ENCODE measurements at regions not wholly inside any gene's neighbourhood (a gene's known extent, or its start where the extent isn't known, plus 50 kb on each side); places are given as distances from the start of the nearest gene placed in this dataset.

GRCh38 chr1:183711165-183711682, 58.1 kb upstream of the APOBEC4 start:
- intact Hi-C loops (cut with DNase I), result no loop called here
- TF ChIP-seq, protein P1, sequence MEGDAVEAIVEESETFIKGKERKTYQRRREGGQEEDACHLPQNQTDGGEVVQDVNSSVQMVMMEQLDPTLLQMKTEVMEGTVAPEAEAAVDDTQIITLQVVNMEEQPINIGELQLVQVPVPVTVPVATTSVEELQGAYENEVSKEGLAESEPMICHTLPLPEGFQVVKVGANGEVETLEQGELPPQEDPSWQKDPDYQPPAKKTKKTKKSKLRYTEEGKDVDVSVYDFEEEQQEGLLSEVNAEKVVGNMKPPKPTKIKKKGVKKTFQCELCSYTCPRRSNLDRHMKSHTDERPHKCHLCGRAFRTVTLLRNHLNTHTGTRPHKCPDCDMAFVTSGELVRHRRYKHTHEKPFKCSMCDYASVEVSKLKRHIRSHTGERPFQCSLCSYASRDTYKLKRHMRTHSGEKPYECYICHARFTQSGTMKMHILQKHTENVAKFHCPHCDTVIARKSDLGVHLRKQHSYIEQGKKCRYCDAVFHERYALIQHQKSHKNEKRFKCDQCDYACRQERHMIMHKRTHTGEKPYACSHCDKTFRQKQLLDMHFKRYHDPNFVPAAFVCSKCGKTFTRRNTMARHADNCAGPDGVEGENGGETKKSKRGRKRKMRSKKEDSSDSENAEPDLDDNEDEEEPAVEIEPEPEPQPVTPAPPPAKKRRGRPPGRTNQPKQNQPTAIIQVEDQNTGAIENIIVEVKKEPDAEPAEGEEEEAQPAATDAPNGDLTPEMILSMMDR (IDR thresholded peaks at IDR 0.05), result no peak

DNA sequence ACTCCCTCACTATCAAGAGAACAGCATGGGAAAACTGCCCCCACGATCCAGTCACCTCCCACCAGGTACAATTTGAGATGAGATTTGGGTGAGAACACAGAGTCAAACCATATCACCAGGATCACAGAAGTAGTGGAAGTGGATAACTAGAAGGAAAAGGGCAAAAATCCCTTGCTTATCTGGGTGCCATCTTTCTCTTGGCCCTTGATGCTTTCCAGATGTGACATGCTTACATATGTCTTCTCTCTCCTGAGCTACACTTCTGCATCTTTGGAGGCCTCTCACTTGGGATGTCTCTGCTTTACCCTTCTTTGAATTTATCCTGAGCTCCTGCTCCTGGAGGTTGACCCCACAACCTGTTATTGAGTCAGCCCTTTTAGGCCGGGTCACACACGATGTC, 57.6 kb upstream of the APOBEC4 start:
- Histone ChIP-seq H3K27ac (no peak overlapping the region), H3K9me3 (no peaks in the 10 kb centered on the region), H3K27me3 (no peaks in the 10 kb centered on the region), H3K4me3 (no peak overlapping the region), H3K4me1 (peaks cover 10% of the 10 kb centered on the region), H3K36me3 (no peaks in the 10 kb centered on the region)
- TF ChIP-seq POLR2AphosphoS5 (IDR thresholded peaks at IDR 0.05; ENCODE audit: insufficient read depth in 1 of 2, low read depth in 1 of 2) (no peak), POLR2A (IDR thresholded peaks at IDR 0.05) (no peak)
- TF ChIP-seq, protein P1 (IDR thresholded peaks at IDR 0.05), result no peak
- intact Hi-C loops (cut with DNase I), result no loop called here
- DNase-seq (ENCODE audit: extremely low spot score in 2 of 2), result no peak

More at GRCh38 chr1:183711165-183711682, 58.1 kb upstream of the APOBEC4 start:
- Histone ChIP-seq H3K9me3 (no peaks in the 10 kb centered on the region), H3K27me3 (no peaks in the 10 kb centered on the region), H3K4me3 (no peak overlapping the region), H3K36me3 (no peaks in the 10 kb centered on the region), H3K27ac (no peak overlapping the region), H3K4me1 (peaks cover 10% of the 10 kb centered on the region)
- no peak for DNase-seq (ENCODE audit: extremely low spot score in 2 of 2)

GRCh38 chr1:183710333-183710732, 57.2 kb upstream of the APOBEC4 start:
- DNase-seq (ENCODE audit: extremely low spot score in 2 of 2), result no peak
- intact Hi-C loops (cut with DNase I), result no loop called here
- H3K9me3 ChIP-seq, result no peaks in the 10 kb centered on the region
- TF ChIP-seq POLR2A (IDR thresholded peaks at IDR 0.05), result no peak
- no peak for TF ChIP-seq POLR2AphosphoS5 (IDR thresholded peaks at IDR 0.05; ENCODE audit: insufficient read depth in 1 of 2, low read depth in 1 of 2)
- TF ChIP-seq, protein P1 (IDR thresholded peaks at IDR 0.05), result no peak
- no peak overlapping the region for H3K4me3 ChIP-seq
- no peaks in the 10 kb centered on the region for H3K36me3 ChIP-seq
- H3K4me1 ChIP-seq, result peaks cover 10% of the 10 kb centered on the region
- no peaks in the 10 kb centered on the region for H3K27me3 ChIP-seq
- H3K27ac ChIP-seq, result no peak overlapping the region

DNA sequence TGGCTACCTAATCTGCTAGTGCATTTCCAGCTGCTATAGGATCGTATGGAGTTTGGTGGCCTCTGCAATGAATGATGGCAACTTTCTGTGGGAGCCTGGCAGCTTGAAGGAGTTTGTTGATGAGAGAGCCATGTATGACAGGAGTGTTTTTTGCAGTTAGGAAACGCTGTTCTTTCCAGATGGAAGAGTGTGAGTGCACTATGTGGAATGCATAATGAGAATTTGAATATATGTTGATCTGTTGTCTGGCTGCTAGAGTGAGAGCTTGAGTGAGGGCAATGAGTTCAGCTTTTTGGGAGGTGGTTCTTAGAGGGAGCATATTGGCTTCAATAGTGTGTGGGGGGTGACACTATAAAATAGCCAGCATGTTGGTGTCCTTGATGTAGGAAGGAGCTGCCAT, 51.0 kb upstream of the APOBEC4 start:
- Histone ChIP-seq H3K4me3 (no peak overlapping the region), H3K4me1 (no peaks in the 10 kb centered on the region), H3K27me3 (no peaks in the 10 kb centered on the region), H3K36me3 (no peaks in the 10 kb centered on the region), H3K27ac (no peak overlapping the region), H3K9me3 (no peaks in the 10 kb centered on the region)
- no peak for DNase-seq (ENCODE audit: extremely low spot score in 2 of 2)
- intact Hi-C loops (cut with DNase I), result no loop called here
- TF ChIP-seq POLR2A (IDR thresholded peaks at IDR 0.05) (no peak), POLR2AphosphoS5 (IDR thresholded peaks at IDR 0.05; ENCODE audit: insufficient read depth in 1 of 2, low read depth in 1 of 2) (no peak)
- TF ChIP-seq, protein P1 (IDR thresholded peaks at IDR 0.05), result no peak
